HL-60 (cell line): ENCODE measurements at regions not wholly inside any gene's neighbourhood (a gene's known extent, or its start where the extent isn't known, plus 50 kb on each side); places are given as distances from the start of the nearest gene placed in this dataset.

Source experiments
- GABPA ChIP-seq: IDR thresholded peaks from 2 replicates; pipeline ENCODE4 v1.6.1; 2012; ENCODE audit warnings: low read depth
- TF ChIP-seq, protein P1 (sequence below): IDR thresholded peaks from one replicate; pipeline ENCODE4 v1.5.1; 2011; ENCODE audit warnings: low read length, control low read depth, inconsistent platforms; ENCODE audit not compliant: insufficient read depth
- TF ChIP-seq, protein P2 (sequence below): IDR thresholded peaks from 2 replicates; pipeline ENCODE4 v1.6.1; 2012; ENCODE audit warnings: low read depth; ENCODE audit not compliant: insufficient replicate concordance

DNA sequence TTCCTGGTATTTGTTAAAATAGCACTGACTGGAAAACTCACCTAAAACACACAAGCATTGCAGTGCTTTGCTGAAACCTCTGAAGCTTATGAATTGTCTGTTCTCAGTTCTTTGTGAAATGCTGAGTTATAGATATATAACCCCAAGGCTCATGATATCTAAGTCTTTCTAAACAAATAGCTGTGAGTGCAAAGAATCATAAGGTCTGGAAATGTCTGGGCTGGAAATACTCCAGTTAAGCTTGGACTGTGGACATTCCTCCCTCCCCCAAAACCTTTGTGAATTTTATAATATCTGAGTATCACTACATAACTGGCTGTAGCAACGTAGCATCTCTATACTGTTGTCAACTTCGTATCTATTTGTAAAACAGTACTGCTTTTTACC lies 69.1 kb downstream of the CBLN4 start:
- TF ChIP-seq, protein P1, sequence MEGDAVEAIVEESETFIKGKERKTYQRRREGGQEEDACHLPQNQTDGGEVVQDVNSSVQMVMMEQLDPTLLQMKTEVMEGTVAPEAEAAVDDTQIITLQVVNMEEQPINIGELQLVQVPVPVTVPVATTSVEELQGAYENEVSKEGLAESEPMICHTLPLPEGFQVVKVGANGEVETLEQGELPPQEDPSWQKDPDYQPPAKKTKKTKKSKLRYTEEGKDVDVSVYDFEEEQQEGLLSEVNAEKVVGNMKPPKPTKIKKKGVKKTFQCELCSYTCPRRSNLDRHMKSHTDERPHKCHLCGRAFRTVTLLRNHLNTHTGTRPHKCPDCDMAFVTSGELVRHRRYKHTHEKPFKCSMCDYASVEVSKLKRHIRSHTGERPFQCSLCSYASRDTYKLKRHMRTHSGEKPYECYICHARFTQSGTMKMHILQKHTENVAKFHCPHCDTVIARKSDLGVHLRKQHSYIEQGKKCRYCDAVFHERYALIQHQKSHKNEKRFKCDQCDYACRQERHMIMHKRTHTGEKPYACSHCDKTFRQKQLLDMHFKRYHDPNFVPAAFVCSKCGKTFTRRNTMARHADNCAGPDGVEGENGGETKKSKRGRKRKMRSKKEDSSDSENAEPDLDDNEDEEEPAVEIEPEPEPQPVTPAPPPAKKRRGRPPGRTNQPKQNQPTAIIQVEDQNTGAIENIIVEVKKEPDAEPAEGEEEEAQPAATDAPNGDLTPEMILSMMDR, result no peak
- TF ChIP-seq, protein P2, sequence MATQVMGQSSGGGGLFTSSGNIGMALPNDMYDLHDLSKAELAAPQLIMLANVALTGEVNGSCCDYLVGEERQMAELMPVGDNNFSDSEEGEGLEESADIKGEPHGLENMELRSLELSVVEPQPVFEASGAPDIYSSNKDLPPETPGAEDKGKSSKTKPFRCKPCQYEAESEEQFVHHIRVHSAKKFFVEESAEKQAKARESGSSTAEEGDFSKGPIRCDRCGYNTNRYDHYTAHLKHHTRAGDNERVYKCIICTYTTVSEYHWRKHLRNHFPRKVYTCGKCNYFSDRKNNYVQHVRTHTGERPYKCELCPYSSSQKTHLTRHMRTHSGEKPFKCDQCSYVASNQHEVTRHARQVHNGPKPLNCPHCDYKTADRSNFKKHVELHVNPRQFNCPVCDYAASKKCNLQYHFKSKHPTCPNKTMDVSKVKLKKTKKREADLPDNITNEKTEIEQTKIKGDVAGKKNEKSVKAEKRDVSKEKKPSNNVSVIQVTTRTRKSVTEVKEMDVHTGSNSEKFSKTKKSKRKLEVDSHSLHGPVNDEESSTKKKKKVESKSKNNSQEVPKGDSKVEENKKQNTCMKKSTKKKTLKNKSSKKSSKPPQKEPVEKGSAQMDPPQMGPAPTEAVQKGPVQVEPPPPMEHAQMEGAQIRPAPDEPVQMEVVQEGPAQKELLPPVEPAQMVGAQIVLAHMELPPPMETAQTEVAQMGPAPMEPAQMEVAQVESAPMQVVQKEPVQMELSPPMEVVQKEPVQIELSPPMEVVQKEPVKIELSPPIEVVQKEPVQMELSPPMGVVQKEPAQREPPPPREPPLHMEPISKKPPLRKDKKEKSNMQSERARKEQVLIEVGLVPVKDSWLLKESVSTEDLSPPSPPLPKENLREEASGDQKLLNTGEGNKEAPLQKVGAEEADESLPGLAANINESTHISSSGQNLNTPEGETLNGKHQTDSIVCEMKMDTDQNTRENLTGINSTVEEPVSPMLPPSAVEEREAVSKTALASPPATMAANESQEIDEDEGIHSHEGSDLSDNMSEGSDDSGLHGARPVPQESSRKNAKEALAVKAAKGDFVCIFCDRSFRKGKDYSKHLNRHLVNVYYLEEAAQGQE, result no peak
- no peak for TF ChIP-seq GABPA
